Astrocyte of the cerebellum (primary cell): ENCODE measurements at regions not wholly inside any gene's neighbourhood (a gene's known extent, or its start where the extent isn't known, plus 50 kb on each side); places are given as distances from the start of the nearest gene placed in this dataset.

Experiments used
- DNase-seq: peaks from one replicate; pipeline ENCODE4 v3.0.0-alpha.2; 2011; ENCODE audit warnings: low read depth
- H3K4me3 ChIP-seq: 2 replicates; pipeline ENCODE4 v1.5.1; 2011; ENCODE audit warnings: mild to moderate bottlenecking, low read depth, low read length, moderate library complexity
- in situ Hi-C: cut with HindIII; loops from 2 replicates; pipeline ENCODE4 v1.10.0; 2017; ENCODE audit warnings: low sequenced_read_pairs
- TF ChIP-seq, protein P1 (sequence below): IDR thresholded peaks from 2 replicates; pipeline ENCODE4 v1.5.1; 2012; ENCODE audit warnings: low read length, low read depth, moderate library complexity, mild to moderate bottlenecking; ENCODE audit errors: missing control alignments

DNA sequence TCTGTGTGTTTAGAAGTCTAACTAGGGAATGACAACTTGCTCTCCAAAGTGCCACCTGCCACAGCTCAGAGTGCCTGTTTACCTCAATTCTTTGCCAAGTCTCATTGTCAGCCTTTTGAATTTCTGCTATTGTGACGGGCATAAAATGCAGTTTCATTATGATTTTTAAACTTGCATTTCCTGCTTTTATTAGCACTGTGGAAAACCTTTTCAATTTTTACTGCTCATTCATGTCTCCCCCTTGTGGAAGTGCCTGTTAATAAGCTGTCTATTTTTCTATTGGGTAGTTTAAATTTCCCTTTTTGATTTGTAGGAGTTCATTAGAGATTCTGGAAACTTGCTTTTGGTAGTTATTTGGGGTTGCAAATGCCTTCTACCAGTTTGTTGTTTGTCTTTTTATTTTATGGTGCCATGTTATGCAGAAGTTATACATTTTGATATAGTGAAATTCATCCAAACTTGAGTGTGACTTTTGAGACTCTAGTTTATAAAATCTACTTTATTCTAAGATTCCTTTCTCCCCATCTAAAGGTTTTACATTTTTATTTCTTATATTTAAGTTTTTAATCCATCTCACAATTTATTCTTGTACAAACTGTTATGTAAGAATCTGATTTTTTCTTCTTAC lies 53.9 kb upstream of the FRMD4B start:
- TF ChIP-seq, protein P1, sequence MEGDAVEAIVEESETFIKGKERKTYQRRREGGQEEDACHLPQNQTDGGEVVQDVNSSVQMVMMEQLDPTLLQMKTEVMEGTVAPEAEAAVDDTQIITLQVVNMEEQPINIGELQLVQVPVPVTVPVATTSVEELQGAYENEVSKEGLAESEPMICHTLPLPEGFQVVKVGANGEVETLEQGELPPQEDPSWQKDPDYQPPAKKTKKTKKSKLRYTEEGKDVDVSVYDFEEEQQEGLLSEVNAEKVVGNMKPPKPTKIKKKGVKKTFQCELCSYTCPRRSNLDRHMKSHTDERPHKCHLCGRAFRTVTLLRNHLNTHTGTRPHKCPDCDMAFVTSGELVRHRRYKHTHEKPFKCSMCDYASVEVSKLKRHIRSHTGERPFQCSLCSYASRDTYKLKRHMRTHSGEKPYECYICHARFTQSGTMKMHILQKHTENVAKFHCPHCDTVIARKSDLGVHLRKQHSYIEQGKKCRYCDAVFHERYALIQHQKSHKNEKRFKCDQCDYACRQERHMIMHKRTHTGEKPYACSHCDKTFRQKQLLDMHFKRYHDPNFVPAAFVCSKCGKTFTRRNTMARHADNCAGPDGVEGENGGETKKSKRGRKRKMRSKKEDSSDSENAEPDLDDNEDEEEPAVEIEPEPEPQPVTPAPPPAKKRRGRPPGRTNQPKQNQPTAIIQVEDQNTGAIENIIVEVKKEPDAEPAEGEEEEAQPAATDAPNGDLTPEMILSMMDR: peak; percentile 61
- no peak overlapping the region for H3K4me3 ChIP-seq
- DNase-seq: no peak
- in situ Hi-C loops: no loop called here

DNA sequence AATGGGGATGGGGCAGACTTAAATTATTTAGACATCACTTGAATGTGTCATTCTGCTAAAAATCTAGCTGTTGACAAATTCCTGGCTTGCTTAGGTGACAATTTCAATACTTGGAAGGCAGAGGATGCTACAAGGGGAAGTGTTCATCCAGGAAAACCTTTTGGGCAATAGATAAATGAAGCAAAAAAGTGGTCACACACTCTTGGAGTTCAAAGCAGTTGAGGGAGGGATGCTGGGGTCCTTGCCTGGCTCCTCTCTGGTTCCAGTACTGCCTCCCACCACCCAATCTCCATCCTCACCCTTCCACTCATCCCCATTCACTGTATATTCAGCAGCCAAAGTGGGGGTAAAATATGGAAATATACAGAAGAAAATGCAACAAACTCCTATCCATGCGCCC lies 52.6 kb upstream of the FRMD4B start:
- TF ChIP-seq, protein P1: no peak
- in situ Hi-C loops: no loop called here
- H3K4me3 ChIP-seq: no peak overlapping the region
- DNase-seq: no peak

DNA sequence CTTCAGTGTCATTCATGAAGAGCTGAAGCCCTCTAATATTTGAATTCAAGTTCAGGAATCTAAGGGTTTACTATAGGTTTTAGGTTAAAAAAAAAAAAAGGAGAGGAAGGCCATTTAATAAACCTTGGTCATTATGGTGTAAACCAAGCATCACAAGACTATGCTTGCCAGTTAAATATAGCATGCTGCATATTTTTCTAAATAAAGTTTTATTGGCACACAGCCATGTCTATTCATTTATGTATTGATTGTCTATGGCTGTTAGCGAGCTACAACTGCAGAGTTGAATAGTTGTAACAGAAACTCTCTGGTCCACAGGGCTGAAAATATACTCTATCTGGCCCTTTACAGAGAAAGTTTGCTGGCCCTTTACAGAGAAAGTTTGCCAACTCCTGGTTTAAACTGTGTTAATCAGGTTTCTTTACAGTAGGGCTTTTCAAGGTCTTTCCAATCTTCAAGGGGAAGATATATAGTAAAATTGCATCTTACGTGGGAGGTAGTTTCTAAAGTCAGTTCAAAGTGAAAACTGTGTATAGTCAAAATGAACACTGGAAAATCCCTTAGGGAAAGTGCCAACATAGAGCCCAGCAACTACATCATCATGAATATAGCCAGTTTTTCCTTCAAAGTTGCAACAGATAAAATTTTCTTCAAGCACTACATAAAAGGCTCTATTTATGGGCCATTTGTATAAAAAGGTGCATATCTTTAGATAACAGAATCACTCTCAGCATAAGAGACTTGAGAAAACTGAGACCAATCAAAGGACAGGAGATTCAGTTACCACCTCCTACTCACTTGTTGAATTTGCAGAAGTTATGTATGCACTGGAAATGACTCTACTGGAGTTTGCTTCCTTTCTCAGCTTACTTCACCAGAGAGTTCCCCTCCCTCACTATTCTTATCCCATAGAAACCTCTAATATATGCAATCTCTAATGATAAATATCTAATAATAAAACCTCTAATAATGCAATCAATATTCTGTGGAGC lies 49.7 kb upstream of the FRMD4B start:
- in situ Hi-C loops: no loop called here
- H3K4me3 ChIP-seq: no peak overlapping the region
- DNase-seq: no peak
- TF ChIP-seq, protein P1: no peak
